ENCODE measurements at regions not wholly inside any gene's neighbourhood (a gene's known extent, or its start where the extent isn't known, plus 50 kb on each side); places are given as distances from the start of the nearest gene placed in this dataset.
A peak's percentile ranks its signal among the peaks of the same experiment; 100 is the strongest.

- TF ChIP-seq POLR2A (IDR thresholded peaks at IDR 0.05) (no peak), CTCF (IDR thresholded peaks at IDR 0.05) (peak in 5 of 7 experiments; percentile 27 to 58 (median 49)), EP300 (IDR thresholded peaks at IDR 0.05) (no peak), POLR2AphosphoS5 (IDR thresholded peaks at IDR 0.05) (no peak)
Measured at GRCh38 chr7:80060218-80060806, 74.3 kb upstream of the GNAI1 start.

Data from stomach (tissue), 4 donors.